ENCODE measurements at regions not wholly inside any gene's neighbourhood (a gene's known extent, or its start where the extent isn't known, plus 50 kb on each side); places are given as distances from the start of the nearest gene placed in this dataset.

- H3K4me3 ChIP-seq (ENCODE audit: low read length in 3 of 3) = no peak overlapping the region
- intact Hi-C loops (cut with DNase I) = no loop called here
- no peak overlapping the region for H3K9ac ChIP-seq (ENCODE audit: low read length in 3 of 3)
- no peak overlapping the region for H3K27ac ChIP-seq (ENCODE audit: low read depth in 2 of 2, low read length in 2 of 2)
- no peaks in the 10 kb centered on the region for H3K4me1 ChIP-seq (ENCODE audit: control insufficient read depth in 2 of 3, insufficient read depth in 2 of 3, low read depth in 1 of 3, low read length in 3 of 3)
- TF ChIP-seq CTCF (IDR thresholded peaks at IDR 0.05; ENCODE audit: borderline replicate concordance, extremely low read depth, insufficient read depth) = no peak
- H3K27me3 ChIP-seq (ENCODE audit: control insufficient read depth, insufficient read depth, low read length) = no peaks in the 10 kb centered on the region
- no peaks in the 10 kb centered on the region for H3K9me3 ChIP-seq (ENCODE audit: control insufficient read depth in 2 of 3, insufficient read depth in 1 of 3, low read length in 3 of 3)
- no peaks in the 10 kb centered on the region for H3K36me3 ChIP-seq (ENCODE audit: control insufficient read depth in 2 of 3, insufficient read depth in 3 of 3, low read length in 3 of 3)
- FAIRE-seq = no peak
- DNase-seq = no peak
Measured at GRCh38 chr2:162989507-162989906, 150.9 kb upstream of the KCNH7 start.

GRCh38 chr2:162974771-162975170 lies 136.2 kb upstream of the KCNH7 start:
- no peak for DNase-seq
- no peak for FAIRE-seq
- TF ChIP-seq CTCF (IDR thresholded peaks at IDR 0.05; ENCODE audit: borderline replicate concordance, extremely low read depth, insufficient read depth) = no peak

GRCh38 chr2:162972383-162972782 lies 133.8 kb upstream of the KCNH7 start:
- H3K36me3 ChIP-seq (ENCODE audit: control insufficient read depth in 2 of 3, insufficient read depth in 3 of 3, low read length in 3 of 3) = no peaks in the 10 kb centered on the region
- no peak overlapping the region for H3K9ac ChIP-seq (ENCODE audit: low read length in 3 of 3)
- H3K27ac ChIP-seq (ENCODE audit: low read depth in 2 of 2, low read length in 2 of 2) = no peak overlapping the region
- H3K4me1 ChIP-seq (ENCODE audit: control insufficient read depth in 2 of 3, insufficient read depth in 2 of 3, low read depth in 1 of 3, low read length in 3 of 3) = no peaks in the 10 kb centered on the region
- no peak for TF ChIP-seq CTCF (IDR thresholded peaks at IDR 0.05; ENCODE audit: borderline replicate concordance, extremely low read depth, insufficient read depth)
- no peak overlapping the region for H3K4me3 ChIP-seq (ENCODE audit: low read length in 3 of 3)
- intact Hi-C loops (cut with DNase I) = no loop called here
- H3K9me3 ChIP-seq (ENCODE audit: control insufficient read depth in 2 of 3, insufficient read depth in 1 of 3, low read length in 3 of 3) = no peaks in the 10 kb centered on the region
- DNase-seq (no peak), FAIRE-seq (no peak)
- H3K27me3 ChIP-seq (ENCODE audit: control insufficient read depth, insufficient read depth, low read length) = no peaks in the 10 kb centered on the region

More at GRCh38 chr2:162974771-162975170, 136.2 kb upstream of the KCNH7 start:
- Histone ChIP-seq H3K27me3 (ENCODE audit: control insufficient read depth, insufficient read depth, low read length) (no peaks in the 10 kb centered on the region), H3K36me3 (ENCODE audit: control insufficient read depth in 2 of 3, insufficient read depth in 3 of 3, low read length in 3 of 3) (no peaks in the 10 kb centered on the region), H3K9ac (ENCODE audit: low read length in 3 of 3) (no peak overlapping the region), H3K27ac (ENCODE audit: low read depth in 2 of 2, low read length in 2 of 2) (no peak overlapping the region), H3K9me3 (ENCODE audit: control insufficient read depth in 2 of 3, insufficient read depth in 1 of 3, low read length in 3 of 3) (no peaks in the 10 kb centered on the region), H3K4me1 (ENCODE audit: control insufficient read depth in 2 of 3, insufficient read depth in 2 of 3, low read depth in 1 of 3, low read length in 3 of 3) (no peaks in the 10 kb centered on the region), H3K4me3 (ENCODE audit: low read length in 3 of 3) (no peak overlapping the region)
- intact Hi-C loops (cut with DNase I) = no loop called here

GRCh38 chr2:162968306-162968705 lies 129.7 kb upstream of the KCNH7 start:
- H3K27me3 ChIP-seq (ENCODE audit: control insufficient read depth, insufficient read depth, low read length) = no peaks in the 10 kb centered on the region
- H3K4me1 ChIP-seq (ENCODE audit: control insufficient read depth in 2 of 3, insufficient read depth in 2 of 3, low read depth in 1 of 3, low read length in 3 of 3) = no peaks in the 10 kb centered on the region
- DNase-seq = no peak
- no peak overlapping the region for H3K27ac ChIP-seq (ENCODE audit: low read depth in 2 of 2, low read length in 2 of 2)
- no peak for TF ChIP-seq CTCF (IDR thresholded peaks at IDR 0.05; ENCODE audit: borderline replicate concordance, extremely low read depth, insufficient read depth)
- H3K9ac ChIP-seq (ENCODE audit: low read length in 3 of 3) = no peak overlapping the region
- intact Hi-C loops (cut with DNase I) = no loop called here
- no peak overlapping the region for H3K4me3 ChIP-seq (ENCODE audit: low read length in 3 of 3)
- no peaks in the 10 kb centered on the region for H3K9me3 ChIP-seq (ENCODE audit: control insufficient read depth in 2 of 3, insufficient read depth in 1 of 3, low read length in 3 of 3)
- no peaks in the 10 kb centered on the region for H3K36me3 ChIP-seq (ENCODE audit: control insufficient read depth in 2 of 3, insufficient read depth in 3 of 3, low read length in 3 of 3)
- no peak for FAIRE-seq
